DMS53 (cell line): ENCODE measurements at regions not wholly inside any gene's neighbourhood (a gene's known extent, or its start where the extent isn't known, plus 50 kb on each side); places are given as distances from the start of the nearest gene placed in this dataset.

Experiments used
- DNase-seq: peaks from one replicate; lab custom pipeline; 2025; lab: John Stamatoyannopoulos, UW

DNA sequence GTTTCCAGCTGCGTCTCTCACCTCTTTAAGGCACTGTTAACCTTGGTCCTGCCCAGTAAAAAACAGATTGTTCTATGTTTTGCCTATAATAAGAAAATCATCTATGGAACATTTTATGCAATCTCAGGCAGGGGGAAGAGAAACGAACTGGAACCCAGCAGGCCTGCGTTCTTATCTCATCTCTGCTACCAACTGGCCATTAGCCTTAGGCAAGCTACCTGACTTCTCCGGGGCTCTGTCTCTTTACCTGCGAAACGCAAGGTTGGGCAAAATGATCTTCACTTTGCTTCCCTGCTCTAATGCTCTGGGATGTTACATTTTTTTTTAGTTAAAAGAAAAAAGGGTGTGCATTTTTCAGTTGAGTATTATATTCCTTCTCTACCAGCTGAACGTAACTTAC is 70.5 kb upstream of the WIPF1 start:
- no peak for DNase-seq

DNA sequence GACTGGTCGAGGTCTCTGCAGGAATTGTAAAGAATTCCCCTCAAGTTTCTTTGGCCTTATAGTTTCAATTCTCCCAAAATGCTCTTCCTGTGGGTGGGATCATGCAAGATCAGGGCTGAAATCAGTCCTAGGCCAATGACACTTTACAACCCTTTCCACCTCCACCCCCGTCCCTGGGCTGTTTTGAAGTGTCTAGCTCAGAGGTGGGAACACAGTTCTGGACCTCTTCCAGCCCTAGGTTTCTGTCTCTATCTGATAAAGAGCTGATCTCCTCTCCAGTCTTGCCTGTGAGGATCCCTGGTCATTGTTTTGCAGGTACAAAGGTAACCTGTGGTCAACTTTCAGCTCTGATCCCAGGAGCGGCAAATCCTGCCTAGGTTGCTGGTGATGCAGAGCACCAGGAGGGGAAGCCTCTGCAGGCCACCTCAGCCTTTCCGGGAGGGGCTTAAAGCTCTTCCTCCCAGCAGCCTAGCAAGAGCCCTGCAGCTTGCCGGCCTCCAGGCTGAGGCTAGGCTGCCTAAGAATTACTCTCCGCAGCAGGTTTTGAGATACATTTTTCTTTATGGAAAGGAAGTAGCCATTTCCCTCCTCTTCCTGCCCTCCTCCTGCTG is 69.8 kb upstream of the WIPF1 start:
- DNase-seq: no peak

DNA sequence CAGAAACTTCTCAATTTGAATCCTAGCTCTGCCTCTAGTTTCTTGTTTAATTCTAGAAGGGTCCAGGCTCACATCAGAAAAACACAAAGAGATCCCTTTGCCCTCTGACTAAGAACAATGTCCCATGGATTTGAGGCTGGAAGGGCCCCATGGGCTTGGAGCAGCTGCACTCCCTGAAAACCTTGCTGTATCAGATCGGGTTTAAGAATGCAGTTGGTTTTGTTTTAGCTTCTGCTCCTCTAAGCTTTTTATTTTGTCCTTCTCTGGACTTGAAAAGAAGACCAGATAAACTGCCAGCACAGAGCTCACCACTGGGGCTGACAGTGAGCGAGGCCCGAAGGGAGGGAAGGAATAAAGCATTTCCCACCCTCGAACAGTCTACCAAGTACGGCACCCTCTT is 69.2 kb upstream of the WIPF1 start:
- no peak for DNase-seq

DNA sequence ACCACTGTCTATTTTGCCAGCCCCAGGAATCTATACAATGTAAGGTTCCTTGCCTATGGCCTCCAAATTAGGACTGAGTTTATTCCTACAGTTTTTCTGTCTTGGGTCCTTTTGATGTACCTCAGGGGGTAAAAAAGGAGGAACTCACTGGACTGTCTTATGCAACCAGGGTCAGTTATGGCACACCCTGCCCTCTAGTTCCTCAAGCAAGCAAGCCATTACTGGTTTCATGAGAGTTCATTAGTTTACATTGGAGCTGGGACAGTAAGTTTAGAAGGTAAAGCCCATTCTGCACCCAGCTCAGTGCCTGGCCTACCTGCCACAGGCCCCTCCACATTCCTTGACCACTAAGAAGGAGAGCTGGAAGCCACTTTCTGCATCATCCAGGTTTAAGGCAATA is 68.7 kb upstream of the WIPF1 start:
- no peak for DNase-seq

DNA sequence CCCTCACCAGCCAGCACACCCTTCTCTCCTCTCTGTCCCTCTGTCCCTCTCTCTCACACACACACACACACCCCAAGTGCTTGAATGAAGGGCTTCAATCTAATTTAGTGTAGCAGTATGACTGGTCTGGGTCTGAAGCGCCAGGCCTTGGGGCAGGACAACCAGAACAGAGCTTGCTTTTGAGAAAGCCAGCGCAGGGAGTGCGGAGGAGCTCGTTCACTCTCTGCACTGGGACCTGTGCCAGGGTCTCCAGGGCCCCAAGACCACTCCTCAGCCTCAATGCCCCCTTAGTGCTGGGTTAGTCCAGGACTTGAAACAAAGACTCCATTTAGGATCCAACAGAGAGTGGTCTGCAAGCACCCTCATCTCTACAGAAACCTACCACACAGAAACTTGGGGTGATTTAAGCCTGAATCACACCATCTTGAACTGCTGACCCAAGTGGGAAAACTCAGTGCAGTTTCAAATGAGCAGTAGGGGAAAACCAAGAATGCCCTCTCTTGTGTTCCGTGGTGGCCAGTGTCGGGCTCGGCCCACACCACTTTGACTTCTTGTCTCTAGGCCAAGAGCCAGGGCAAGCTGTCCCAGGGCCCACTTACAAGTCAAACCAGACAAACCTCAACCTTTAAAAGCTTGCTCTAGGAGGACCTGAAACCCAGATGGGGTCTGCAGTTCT is 66.6 kb upstream of the WIPF1 start:
- DNase-seq: no peak

DNA sequence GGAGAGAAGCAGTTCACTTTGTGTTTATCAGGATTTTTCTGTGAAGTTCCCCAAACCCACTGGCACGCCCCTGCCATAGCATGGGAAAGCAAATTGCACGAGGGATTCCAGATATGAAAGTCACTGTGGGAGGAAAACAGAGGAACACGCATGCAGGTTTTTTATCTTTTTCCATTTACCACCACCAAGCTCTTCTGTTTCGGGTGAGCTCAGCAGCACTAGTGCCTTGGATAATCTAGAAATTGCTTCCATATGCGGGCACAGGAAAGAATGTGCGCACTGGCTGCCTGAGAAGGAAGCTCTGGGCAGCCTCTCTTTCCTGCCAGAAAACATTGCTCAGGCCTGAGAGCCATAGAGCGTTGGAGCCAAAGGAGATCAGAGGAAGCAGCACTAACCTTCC is 65.9 kb upstream of the WIPF1 start:
- no peak for DNase-seq

DNA sequence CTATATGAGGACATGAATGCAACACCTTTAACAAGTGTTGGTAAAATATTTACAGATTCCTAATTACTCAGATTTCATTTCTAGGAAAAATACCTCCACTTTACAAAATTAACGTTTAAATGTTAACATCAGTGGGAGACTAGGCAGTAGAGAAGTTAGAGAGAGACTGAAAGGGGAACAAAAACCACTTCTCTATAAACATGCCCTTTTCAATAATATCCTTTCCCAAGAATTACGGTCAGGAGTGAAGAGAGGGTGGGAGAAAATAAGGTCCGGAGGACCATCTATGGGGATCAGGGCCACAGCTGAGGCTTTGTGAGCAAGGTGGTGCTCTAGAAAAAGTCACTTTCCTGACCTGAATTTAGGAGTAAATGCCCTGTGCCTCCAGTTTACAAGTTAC is 65.3 kb upstream of the WIPF1 start:
- DNase-seq: no peak

DNA sequence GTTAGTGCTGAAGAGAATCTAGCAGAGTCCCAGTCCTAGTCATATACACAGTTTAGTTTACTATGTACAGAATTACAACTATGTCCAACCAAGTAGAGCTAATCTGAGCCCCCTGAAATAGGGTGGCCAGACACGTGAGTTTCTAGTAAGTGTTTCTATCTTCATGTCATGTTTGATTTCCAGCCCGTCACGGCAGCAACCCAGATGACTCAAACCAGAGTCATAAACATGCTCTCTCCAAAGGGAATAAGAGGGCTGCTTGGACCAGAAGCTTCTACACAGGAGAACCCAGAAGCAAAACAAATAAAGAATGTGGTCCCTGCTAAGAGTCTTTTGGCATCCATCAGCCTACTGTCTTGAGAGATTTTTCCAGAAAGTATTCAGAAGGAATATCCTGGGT is 64.9 kb upstream of the WIPF1 start:
- DNase-seq: no peak

DNA sequence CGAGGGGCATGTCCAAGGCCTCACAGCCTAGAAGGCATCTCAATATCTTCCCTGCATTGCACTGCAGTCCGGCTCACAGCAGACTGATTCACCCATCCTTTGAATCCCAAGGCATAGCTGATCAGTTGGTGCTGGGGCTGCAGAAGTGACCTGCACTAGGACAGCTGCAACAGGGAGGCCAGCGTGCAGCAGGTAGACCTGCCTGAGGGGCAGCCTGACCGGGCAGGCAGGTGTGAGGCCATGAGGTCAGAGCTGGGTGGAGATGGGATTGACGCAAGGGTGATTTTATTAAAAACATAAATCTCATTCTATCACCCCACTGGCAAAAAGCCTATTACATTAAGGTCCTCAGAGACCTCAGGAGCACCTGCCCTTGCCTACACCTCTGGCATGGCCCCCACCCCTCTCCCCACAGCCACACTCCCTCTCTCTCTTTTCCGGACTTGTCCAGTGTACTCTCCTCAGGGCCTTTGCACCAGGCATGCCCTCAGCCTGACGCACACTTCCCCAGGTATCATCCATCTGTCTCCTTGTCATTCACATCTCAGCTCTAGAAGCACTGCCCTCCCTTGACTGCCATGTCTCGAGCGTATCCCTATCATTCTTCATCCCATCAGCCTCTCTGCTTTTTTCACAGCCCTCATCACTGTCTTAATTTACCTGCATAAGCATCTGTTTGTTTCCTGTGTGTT is 63.5 kb upstream of the WIPF1 start:
- no peak for DNase-seq

DNA sequence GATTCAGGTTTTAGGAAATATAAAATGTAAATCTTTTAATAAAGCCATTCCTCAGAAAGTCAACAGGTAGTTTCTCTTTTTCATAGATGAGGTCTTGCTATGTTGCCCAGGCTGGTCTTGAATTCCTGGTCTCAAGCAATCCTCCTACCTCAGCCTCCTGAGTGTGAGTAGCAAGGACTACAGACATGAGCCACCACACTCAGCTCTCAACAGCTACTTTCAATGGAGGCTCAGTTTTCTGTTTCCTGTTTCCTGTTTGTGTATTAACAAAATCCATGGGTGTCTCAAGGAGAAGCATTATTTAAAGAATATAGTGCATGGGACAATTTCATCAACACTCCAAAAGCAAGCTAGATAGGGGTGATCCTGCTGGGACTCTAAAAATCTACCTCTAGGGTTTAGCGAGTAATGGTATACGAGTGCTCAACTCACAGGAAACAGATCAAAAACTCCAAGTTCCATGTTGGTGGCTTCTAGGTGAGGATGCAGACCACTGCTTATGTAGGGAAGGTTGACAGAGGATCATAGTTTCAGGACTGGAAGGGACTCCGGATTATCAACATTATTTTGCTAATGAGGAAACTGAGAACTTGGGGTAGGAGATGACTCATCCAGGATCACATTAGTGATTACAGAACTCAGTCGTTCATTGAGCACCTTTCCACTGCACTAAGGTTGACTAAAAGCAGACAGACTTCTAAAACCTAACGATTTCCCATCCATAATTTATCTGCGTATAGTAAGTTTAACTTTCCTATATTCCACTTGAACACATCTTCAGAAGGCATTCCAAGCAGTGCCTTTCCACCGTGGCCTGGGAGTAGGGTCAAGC is 61.7 kb upstream of the WIPF1 start:
- DNase-seq: no peak

DNA sequence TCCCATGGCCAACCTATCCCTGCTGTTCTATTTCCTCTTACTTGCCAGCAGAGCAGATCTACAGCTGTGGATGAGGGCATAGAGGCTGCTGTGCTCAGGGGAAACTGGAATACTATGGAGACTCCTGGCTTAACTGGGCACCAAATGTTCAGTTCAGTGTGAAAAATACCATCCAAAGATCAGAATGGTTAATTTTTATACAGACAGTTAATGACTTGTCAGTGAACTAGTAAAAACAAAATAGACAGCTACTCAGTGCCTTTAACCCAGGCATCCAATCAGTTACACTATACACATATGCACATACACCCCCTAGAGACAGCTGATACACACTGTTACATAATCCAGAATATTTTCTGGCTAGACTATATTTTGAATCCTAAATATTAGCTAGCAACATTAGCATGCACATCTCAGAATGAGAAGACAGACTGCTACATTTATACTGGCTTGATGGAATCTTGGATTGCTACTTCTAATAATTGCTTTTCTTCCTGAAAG is 59.1 kb upstream of the WIPF1 start:
- no peak for DNase-seq

DNA sequence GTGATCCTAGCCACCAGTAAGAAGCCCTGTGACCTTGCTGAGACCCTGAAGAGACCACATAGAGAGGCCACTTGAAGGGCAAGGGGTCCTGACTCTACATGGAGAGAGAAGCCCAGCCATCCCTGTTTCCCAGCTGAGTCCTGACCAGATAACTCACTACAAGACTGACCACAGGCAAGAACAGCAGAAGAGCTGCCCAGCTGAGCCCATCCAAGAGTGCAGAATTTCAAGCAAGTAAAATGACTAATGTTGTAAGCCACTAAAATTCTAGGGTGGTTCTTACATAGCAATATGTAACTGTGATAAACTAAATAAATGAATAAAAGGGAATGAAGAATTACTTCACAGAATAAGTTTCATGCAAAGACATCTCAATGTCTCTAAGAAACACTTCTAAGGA is 58.4 kb upstream of the WIPF1 start:
- no peak for DNase-seq

DNA sequence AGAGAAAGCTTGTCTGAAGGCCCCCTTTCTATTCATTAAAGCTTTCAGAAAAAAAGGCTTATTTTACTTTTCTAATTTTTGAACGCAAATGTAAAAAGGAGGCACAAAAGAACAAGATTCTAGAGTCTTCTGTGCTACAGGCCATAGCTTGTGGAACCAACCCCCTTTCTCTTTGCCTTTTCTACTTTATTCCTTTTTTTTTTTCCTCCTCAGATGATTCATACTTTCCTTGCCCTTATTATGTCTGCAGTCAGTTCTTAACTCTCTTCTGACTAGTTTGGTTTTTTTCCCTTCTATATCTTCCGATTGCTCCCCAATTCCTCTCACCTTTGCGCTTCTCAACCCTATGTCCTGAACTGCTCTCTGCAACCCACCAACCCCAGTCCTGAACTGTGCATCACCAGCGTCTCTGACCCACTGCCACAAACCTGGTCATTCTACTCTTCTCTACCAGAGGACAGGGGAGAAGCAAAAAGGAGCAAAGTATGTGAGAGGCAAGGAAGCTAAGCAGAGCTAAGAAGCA is 56.9 kb upstream of the WIPF1 start:
- DNase-seq: no peak

DNA sequence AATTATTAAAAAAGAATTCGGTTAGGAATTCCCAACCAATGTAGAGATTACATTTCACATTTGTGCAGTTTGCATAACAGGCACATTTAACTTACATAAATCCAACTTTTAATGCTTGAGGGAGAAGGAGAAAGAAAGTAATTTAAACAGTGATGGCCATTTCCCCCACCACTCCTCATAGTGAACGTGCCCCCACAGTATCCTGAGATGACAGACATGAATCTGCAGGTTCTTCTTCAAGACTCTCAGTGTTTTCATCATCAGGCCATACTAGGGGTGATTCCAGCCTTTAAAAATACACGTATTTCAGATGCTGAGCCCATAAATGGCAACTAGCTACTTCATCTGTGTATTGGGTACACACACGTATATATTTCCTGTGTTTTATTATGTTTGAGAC is 51.3 kb upstream of the WIPF1 start:
- no peak for DNase-seq
